BLaER1 treated with 17β-estradiol and CSF1 and Interleukin-3, amounts not matched to agents 10 nM and 100 nM (cell line): ENCODE measurements at regions not wholly inside any gene's neighbourhood (a gene's known extent, or its start where the extent isn't known, plus 50 kb on each side); places are given as distances from the start of the nearest gene placed in this dataset.

Experiments used
- H3K27ac ChIP-seq, 11 experiments: shearing (Covaris generic); formaldehyde crosslinking; 2 replicates each; pipeline ENCODE4 v1.8.1; 2022
- H3K27me3 ChIP-seq, 11 experiments: shearing (Covaris generic); formaldehyde crosslinking; 2 replicates each; pipeline ENCODE4 v1.8.1; 2022
- H3K36me3 ChIP-seq, 11 experiments: shearing (Covaris generic); formaldehyde crosslinking; 2 replicates each; pipeline ENCODE4 v1.8.1; 2022
- H3K4me1 ChIP-seq, 10 experiments: shearing (Covaris generic); formaldehyde crosslinking; 2 replicates each; pipeline ENCODE4 v1.8.1; 2022
- H3K4me2 ChIP-seq, 11 experiments: shearing (Covaris generic); formaldehyde crosslinking; 2 replicates each; pipeline ENCODE4 v1.8.1; 2022
- H3K4me3 ChIP-seq, 10 experiments: shearing (Covaris generic); formaldehyde crosslinking; 2 replicates each; pipeline ENCODE4 v1.8.1; 2022
- H3K9ac ChIP-seq, 11 experiments: shearing (Covaris generic); formaldehyde crosslinking; 2 replicates each; pipeline ENCODE4 v1.8.1; 2022
- H3K9me3 ChIP-seq, 11 experiments: shearing (Covaris generic); formaldehyde crosslinking; replicated peaks in 1 of 11; 2 replicates each; pipeline ENCODE4 v1.8.1; 2022
- H4K20me1 ChIP-seq, 11 experiments: shearing (Covaris generic); formaldehyde crosslinking; 2 replicates each; pipeline ENCODE4 v1.8.1; 2022
- Cebpa-rat ChIP-seq, 11 experiments: shearing (Covaris generic); IDR thresholded peaks; 2 replicates each; pipeline ENCODE4 v1.8.1; 2022

DNA sequence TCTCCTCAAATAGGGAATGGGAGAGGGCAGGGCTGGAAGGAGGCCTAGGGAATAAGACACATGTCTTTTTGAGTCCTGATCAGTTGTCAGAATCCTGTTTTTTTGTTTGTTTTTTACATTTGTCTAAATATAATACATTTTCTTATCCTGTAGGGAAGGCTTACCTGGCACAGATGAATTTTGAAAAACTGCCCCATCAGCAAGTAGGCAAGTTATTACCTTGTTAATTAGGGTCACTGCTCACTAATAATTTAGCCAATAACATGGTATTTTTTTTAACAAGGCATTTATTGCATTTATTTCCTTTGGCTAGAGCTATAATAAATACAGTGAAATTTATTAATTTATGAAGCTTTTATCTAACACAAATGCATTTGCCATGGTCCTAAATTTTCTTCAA is 423.2 kb upstream of the ONECUT1 start:
- H3K4me2 ChIP-seq: no peak overlapping the region
- H3K4me3 ChIP-seq: no peak overlapping the region
- TF ChIP-seq Cebpa-rat (IDR thresholded peaks at IDR 0.05): no peak
- no peak overlapping the region for H3K27ac ChIP-seq
- no peaks in the 10 kb centered on the region for H3K36me3 ChIP-seq
- H3K27me3 ChIP-seq: no peaks in the 10 kb centered on the region
- no peak overlapping the region for H3K9ac ChIP-seq
- no peaks in the 10 kb centered on the region for H3K4me1 ChIP-seq
- no peaks in the 10 kb centered on the region for H3K9me3 ChIP-seq
- no peaks in the 10 kb centered on the region for H4K20me1 ChIP-seq

DNA sequence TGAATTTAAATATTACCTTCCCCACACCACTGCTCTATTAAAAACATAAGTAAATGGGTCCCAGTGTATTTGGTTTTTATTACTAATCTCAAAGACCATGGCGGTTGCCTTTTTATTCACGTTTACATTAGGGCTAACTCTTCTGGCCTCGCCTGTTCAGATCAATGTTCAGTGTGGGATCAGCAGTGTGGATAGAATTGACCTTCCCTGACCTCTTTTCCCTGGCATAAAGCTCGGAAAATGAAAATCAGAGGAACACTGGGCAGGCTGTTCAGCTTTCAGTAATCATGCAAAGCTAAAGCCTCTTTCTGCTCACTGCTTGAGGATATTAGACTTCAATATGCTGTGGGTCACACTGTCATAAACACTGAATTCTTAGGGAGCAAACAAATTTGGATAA is 422.6 kb upstream of the ONECUT1 start:
- Histone ChIP-seq H3K36me3 (no peaks in the 10 kb centered on the region), H3K4me2 (no peak overlapping the region), H3K27me3 (no peaks in the 10 kb centered on the region), H3K4me1 (no peaks in the 10 kb centered on the region), H4K20me1 (no peaks in the 10 kb centered on the region), H3K9ac (no peak overlapping the region), H3K27ac (no peak overlapping the region), H3K9me3 (no peaks in the 10 kb centered on the region), H3K4me3 (no peak overlapping the region)
- no peak for TF ChIP-seq Cebpa-rat (IDR thresholded peaks at IDR 0.05)

- Histone ChIP-seq H3K27ac (no peak overlapping the region), H3K4me2 (no peak overlapping the region), H4K20me1 (no peaks in the 10 kb centered on the region), H3K27me3 (no peaks in the 10 kb centered on the region), H3K4me3 (no peak overlapping the region), H3K9me3 (no peaks in the 10 kb centered on the region), H3K36me3 (no peaks in the 10 kb centered on the region), H3K4me1 (no peaks in the 10 kb centered on the region), H3K9ac (no peak overlapping the region)
- no peak for TF ChIP-seq Cebpa-rat (IDR thresholded peaks at IDR 0.05)
Observed at GRCh38 chr15:53210653-53211052, 420.5 kb upstream of the ONECUT1 start.

GRCh38 chr15:53209396-53210042 is 419.4 kb upstream of the ONECUT1 start:
- Histone ChIP-seq H3K4me3 (no peak overlapping the region), H3K36me3 (no peaks in the 10 kb centered on the region), H3K4me1 (no peaks in the 10 kb centered on the region), H3K27ac (no peak overlapping the region), H3K27me3 (no peaks in the 10 kb centered on the region), H4K20me1 (no peaks in the 10 kb centered on the region), H3K4me2 (no peak overlapping the region), H3K9me3 (no peaks in the 10 kb centered on the region), H3K9ac (no peak overlapping the region)
- no peak for TF ChIP-seq Cebpa-rat (IDR thresholded peaks at IDR 0.05)

DNA sequence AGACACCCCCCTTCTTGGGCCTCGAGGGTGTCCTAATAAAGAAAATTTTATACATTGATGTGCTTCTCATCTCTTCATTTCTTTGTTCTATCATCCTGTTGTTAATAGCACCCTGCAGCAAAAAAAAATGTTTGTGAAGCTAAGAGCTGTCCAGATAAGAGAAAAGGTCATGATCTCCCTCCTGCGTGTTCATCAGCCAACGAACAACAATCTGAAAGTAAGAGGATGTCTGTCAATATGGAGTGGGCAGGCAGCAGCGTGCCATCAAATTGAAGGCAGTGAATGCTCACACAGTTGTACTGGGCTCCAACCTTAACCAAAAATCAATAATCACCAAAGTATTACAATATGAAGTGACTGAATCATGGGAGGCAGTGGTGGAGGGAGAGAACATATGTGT is 418.6 kb upstream of the ONECUT1 start:
- Histone ChIP-seq H3K27me3 (no peaks in the 10 kb centered on the region), H3K27ac (no peak overlapping the region), H3K36me3 (no peaks in the 10 kb centered on the region), H3K9ac (no peak overlapping the region), H4K20me1 (no peaks in the 10 kb centered on the region), H3K4me1 (peaks cover 0 to under 1% (median 0%) of the 10 kb centered on the region in 10 experiments; a peak in 2 of 20 replicates), H3K4me3 (no peak overlapping the region), H3K9me3 (no peaks in the 10 kb centered on the region), H3K4me2 (no peak overlapping the region)
- no peak for TF ChIP-seq Cebpa-rat (IDR thresholded peaks at IDR 0.05)

- H3K4me1 ChIP-seq: peaks cover 0 to 10% (median 3%) of the 10 kb centered on the region in 10 experiments; a peak in 8 of 20 replicates
- H3K36me3 ChIP-seq: no peaks in the 10 kb centered on the region
- no peak overlapping the region for H3K27ac ChIP-seq
- no peak for TF ChIP-seq Cebpa-rat (IDR thresholded peaks at IDR 0.05)
- H3K4me3 ChIP-seq: no peak overlapping the region
- H4K20me1 ChIP-seq: no peaks in the 10 kb centered on the region
- H3K9ac ChIP-seq: no peak overlapping the region
- no peaks in the 10 kb centered on the region for H3K27me3 ChIP-seq
- peak overlapping the region in 6 of 11 experiments; percentile 9 to 50 (median 33); a peak in 10 of 22 replicates for H3K4me2 ChIP-seq
- H3K9me3 ChIP-seq: no peaks in the 10 kb centered on the region
Observed at GRCh38 chr15:53203454-53203853, 413.3 kb upstream of the ONECUT1 start.

- H4K20me1 ChIP-seq: no peaks in the 10 kb centered on the region
- no peak overlapping the region for H3K27ac ChIP-seq
- peak overlapping the region in 6 of 11 experiments; percentile 7 to 50 (median 26); a peak in 6 of 22 replicates for H3K4me2 ChIP-seq
- no peaks in the 10 kb centered on the region for H3K9me3 ChIP-seq
- peaks cover 0 to 10% (median 3%) of the 10 kb centered on the region in 10 experiments; a peak in 8 of 20 replicates for H3K4me1 ChIP-seq
- H3K36me3 ChIP-seq: no peaks in the 10 kb centered on the region
- no peaks in the 10 kb centered on the region for H3K27me3 ChIP-seq
- H3K4me3 ChIP-seq: no peak overlapping the region
- TF ChIP-seq Cebpa-rat (IDR thresholded peaks at IDR 0.05): no peak
- no peak overlapping the region for H3K9ac ChIP-seq
Observed at GRCh38 chr15:53202876-53203275, 412.7 kb upstream of the ONECUT1 start.

GRCh38 chr15:53197426-53197839 is 407.3 kb upstream of the ONECUT1 start:
- Histone ChIP-seq H3K4me2 (peak overlapping the region; percentile 6 to 66 (median 42); a peak in 16 of 22 replicates), H3K4me3 (no peak overlapping the region; a peak in 4 of 20 replicates), H3K36me3 (no peaks in the 10 kb centered on the region), H3K9ac (no peak overlapping the region), H3K27ac (no peak overlapping the region), H3K9me3 (no peaks in the 10 kb centered on the region), H3K27me3 (peaks cover 0 to 8% (median 5%) of the 10 kb centered on the region in 11 experiments; a peak in 9 of 22 replicates), H3K4me1 (peaks cover 0 to 2% (median 0%) of the 10 kb centered on the region in 10 experiments; a peak in 3 of 20 replicates), H4K20me1 (no peaks in the 10 kb centered on the region; a peak in 3 of 22 replicates)
- no peak for TF ChIP-seq Cebpa-rat (IDR thresholded peaks at IDR 0.05)

DNA sequence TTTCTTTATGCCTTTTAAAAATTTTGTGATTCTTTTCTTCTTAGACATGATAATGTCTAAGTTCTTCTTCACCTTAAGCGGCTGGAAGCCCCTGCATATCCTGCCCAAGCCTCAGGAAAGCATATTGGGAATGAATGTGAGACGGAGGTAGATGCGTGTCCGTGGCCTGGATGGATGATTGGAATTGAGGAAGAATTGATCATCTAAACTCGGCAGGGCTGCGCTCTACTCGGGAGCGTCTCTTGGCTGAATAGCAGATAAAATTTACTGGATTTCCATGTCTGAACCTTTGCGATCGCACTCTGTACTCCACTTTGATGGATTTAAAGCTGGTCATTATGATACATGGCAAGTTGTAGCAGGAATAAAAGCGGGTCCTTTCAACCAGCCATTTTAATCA is 406.7 kb upstream of the ONECUT1 start:
- Histone ChIP-seq H3K9me3 (no peaks in the 10 kb centered on the region), H3K27ac (no peak overlapping the region), H3K27me3 (peaks cover 0 to 8% (median 5%) of the 10 kb centered on the region in 11 experiments; a peak in 9 of 22 replicates), H3K4me3 (no peak overlapping the region; a peak in 1 of 20 replicates), H3K9ac (no peak overlapping the region), H3K4me1 (no peaks in the 10 kb centered on the region; a peak in 3 of 20 replicates), H3K36me3 (no peaks in the 10 kb centered on the region), H3K4me2 (peak overlapping the region in 10 of 11 experiments; percentile 22 to 66 (median 42); a peak in 16 of 22 replicates), H4K20me1 (no peaks in the 10 kb centered on the region; a peak in 3 of 22 replicates)
- no peak for TF ChIP-seq Cebpa-rat (IDR thresholded peaks at IDR 0.05)

DNA sequence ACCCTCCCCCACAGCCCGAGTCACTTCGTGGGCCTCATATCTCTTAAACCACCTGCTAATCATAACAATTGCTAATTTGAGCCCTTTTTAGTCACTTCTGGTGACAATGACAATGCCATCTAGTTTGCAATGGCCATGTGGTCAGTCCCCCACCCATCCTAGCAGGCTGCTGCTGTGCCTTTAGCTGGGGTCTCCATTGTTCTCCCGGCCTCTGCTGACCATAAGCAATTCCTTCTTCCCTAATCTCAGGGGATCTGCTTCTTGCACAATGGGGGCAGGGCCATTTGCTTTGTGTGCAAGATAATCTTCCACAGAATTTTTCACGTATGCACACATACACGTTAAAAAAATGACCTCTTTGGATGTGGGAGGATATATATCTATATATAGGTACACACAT is 406.1 kb upstream of the ONECUT1 start:
- Histone ChIP-seq H3K9me3 (no peaks in the 10 kb centered on the region), H3K4me1 (no peaks in the 10 kb centered on the region; a peak in 3 of 20 replicates), H3K4me3 (no peak overlapping the region), H3K9ac (no peak overlapping the region), H4K20me1 (no peaks in the 10 kb centered on the region; a peak in 3 of 22 replicates), H3K36me3 (no peaks in the 10 kb centered on the region), H3K4me2 (no peak overlapping the region), H3K27ac (no peak overlapping the region), H3K27me3 (peaks cover 0 to 8% (median 5%) of the 10 kb centered on the region in 11 experiments; a peak in 9 of 22 replicates)
- TF ChIP-seq Cebpa-rat (IDR thresholded peaks at IDR 0.05): no peak
